NCI-H1092 treated with DMSO at 0.1 percent for 48 hours (cell line): ENCODE measurements at regions not wholly inside any gene's neighbourhood (a gene's known extent, or its start where the extent isn't known, plus 50 kb on each side); places are given as distances from the start of the nearest gene placed in this dataset.
"Not testable (repeated sequence)": the region's sequence is repeated elsewhere in the genome, so short reads cannot be mapped to it uniquely, and the experiment has no call there.

Experiments used
- DNase-seq: peaks from one replicate; lab custom pipeline; 2025; lab: John Stamatoyannopoulos, UW

- no peak for DNase-seq
Measured at GRCh38 chr16:63496282-63496681, 1460.0 kb upstream of the CDH8 start.

GRCh38 chr16:63488955-63489354 is 1452.7 kb upstream of the CDH8 start:
- DNase-seq = no peak

GRCh38 chr16:63481060-63481459 is 1444.8 kb upstream of the CDH8 start:
- DNase-seq = no peak

GRCh38 chr16:63473725-63474124 is 1437.5 kb upstream of the CDH8 start:
- DNase-seq = no peak

- no peak for DNase-seq
Measured at GRCh38 chr16:63467513-63467912, 1431.3 kb upstream of the CDH8 start.

GRCh38 chr16:63462316-63462715 is 1426.1 kb upstream of the CDH8 start:
- no peak for DNase-seq

GRCh38 chr16:63461248-63461841 is 1425.1 kb upstream of the CDH8 start:
- peak; percentile 64 for DNase-seq

GRCh38 chr16:63458846-63459245 is 1422.6 kb upstream of the CDH8 start:
- peak; percentile 76 for DNase-seq

GRCh38 chr16:63457869-63458268 is 1421.6 kb upstream of the CDH8 start:
- peak; percentile 46 for DNase-seq

- DNase-seq = no peak
Measured at GRCh38 chr16:63453261-63453660, 1417.0 kb upstream of the CDH8 start.

GRCh38 chr16:63447121-63447520 is 1410.9 kb upstream of the CDH8 start:
- DNase-seq = peak; percentile 86

GRCh38 chr16:63442246-63442645 is 1406.0 kb upstream of the CDH8 start:
- no peak for DNase-seq

- no peak for DNase-seq
Measured at GRCh38 chr16:63426275-63426870, 1390.1 kb upstream of the CDH8 start.

GRCh38 chr16:63422715-63423114 is 1386.5 kb upstream of the CDH8 start:
- no peak for DNase-seq

- no peak for DNase-seq
Measured at GRCh38 chr16:63416712-63417111, 1380.5 kb upstream of the CDH8 start.

GRCh38 chr16:63415014-63415413 is 1378.8 kb upstream of the CDH8 start:
- DNase-seq = peak; percentile 28

GRCh38 chr16:63410594-63410993 is 1374.4 kb upstream of the CDH8 start:
- no peak for DNase-seq

GRCh38 chr16:63403792-63404191 is 1367.6 kb upstream of the CDH8 start:
- no peak for DNase-seq

GRCh38 chr16:63388277-63388676 is 1352.0 kb upstream of the CDH8 start:
- not testable (repeated sequence) for DNase-seq

GRCh38 chr16:63385714-63386432 is 1349.6 kb upstream of the CDH8 start:
- no peak for DNase-seq

- no peak for DNase-seq
Measured at GRCh38 chr16:63373744-63374143, 1337.5 kb upstream of the CDH8 start.

GRCh38 chr16:63372815-63373214 is 1336.6 kb upstream of the CDH8 start:
- DNase-seq = no peak

GRCh38 chr16:63372283-63372682 is 1336.0 kb upstream of the CDH8 start:
- no peak for DNase-seq
